K562 (cell line): ENCODE measurements at regions not wholly inside any gene's neighbourhood (a gene's known extent, or its start where the extent isn't known, plus 50 kb on each side); places are given as distances from the start of the nearest gene placed in this dataset.

Experiments used
- ATAC-seq: fragments of 200-7000 bp; cut with Tn5 transposase; 3 replicates; pipeline ENCODE4 v1.9.1; 2020; ENCODE audit warnings: moderate library complexity
- BruUV-seq: library from RNA; stranded (reverse); fragments of 400-500 nt; replicated peaks from 2 replicates; lab custom pipeline; 2021; lab: Mats Ljungman, UMichigan
- CTCF ChIA-PET: fragments of 300-600 bp; formaldehyde crosslinking; extraction: SDS; loops from one replicate; lab custom pipeline; 2021; ENCODE audit warnings: low intra/inter-chr PET ratio; lab: Yijun Ruan, JAX
- POLR2A ChIA-PET: fragments of 300-600, 350-650 bp; sonication (Branson Sonifier 250); formaldehyde crosslinking; extraction: SDS; loops from one replicate; lab custom pipeline; 2021; ENCODE audit warnings: antibody characterized with exemption, inconsistent platforms; lab: Yijun Ruan, JAX
- DNase-seq, 4 experiments: peaks; one replicate each; pipeline versions ENCODE4 v3.0.0 to v3.0.0-alpha.2; 2011 to 2018; ENCODE audit warnings: low spot score in 3 of 4, mixed read lengths in 3 of 4; ENCODE audit errors: extremely low read depth in 1 of 4
- FAIRE-seq: peaks from 2 replicates; lab custom pipeline; 2011; peaks lifted over from hg19 to GRCh38; lab: Jason Lieb, UNC
- H2AFZ ChIP-seq: 2 replicates; pipeline ENCODE4 v1.6.0; 2011; ENCODE audit warnings: low read depth, low read length, control low read depth, inconsistent platforms
- H3K27ac ChIP-seq: fragments of 200-600 bp; 3 replicates; pipeline ENCODE4 v1.8.0; 2011; ENCODE audit warnings: low read depth, mild to moderate bottlenecking, control low read depth, inconsistent platforms, low read length, moderate library complexity, mixed read lengths; ENCODE audit errors: extremely low read depth
- H3K27me3 ChIP-seq, 2 experiments: fragments of 300-600 bp in 1 of 2; 2 replicates in 1 of 2; 3 replicates in 1 of 2; pipeline versions ENCODE4 v1.6.0 to v1.8.0; 2011; ENCODE audit warnings: inconsistent platforms in 2 of 2, low read length in 2 of 2, mild to moderate bottlenecking in 1 of 2, mixed read lengths in 1 of 2, moderate library complexity in 1 of 2; ENCODE audit not compliant: control insufficient read depth in 2 of 2, insufficient read depth in 2 of 2
- H3K36me3 ChIP-seq: fragments of 300-600 bp; 3 replicates; pipeline ENCODE4 v1.8.0; 2011; ENCODE audit warnings: mild to moderate bottlenecking, low read length, inconsistent platforms; ENCODE audit not compliant: control insufficient read depth, insufficient read depth
- H3K4me1 ChIP-seq, 2 experiments: fragments of 200-600 bp in 1 of 2; replicated peaks in 1 of 2; 2 replicates in 1 of 2; 3 replicates in 1 of 2; pipeline versions ENCODE4 v1.5.1 to v1.8.0; 2011; ENCODE audit warnings: inconsistent platforms in 2 of 2, low read length in 2 of 2, mild to moderate bottlenecking in 1 of 2, mixed read lengths in 1 of 2, moderate library complexity in 1 of 2; ENCODE audit not compliant: control insufficient read depth in 2 of 2, insufficient read depth in 2 of 2
- H3K4me2 ChIP-seq: 2 replicates; pipeline ENCODE4 v1.6.1; 2011; ENCODE audit warnings: low read length, control low read depth, inconsistent platforms, mixed read lengths; ENCODE audit not compliant: insufficient read depth
- H3K4me3 ChIP-seq: fragments of 200-600 bp; sonication (generic), shearing (Covaris generic); 2 replicates; pipeline ENCODE4 v1.5.1; 2016; ENCODE audit warnings: control low read depth, inconsistent platforms
- H3K79me2 ChIP-seq: fragments of 200-600 bp; 3 replicates; pipeline ENCODE4 v1.8.0; 2011; ENCODE audit warnings: low read length, inconsistent platforms; ENCODE audit not compliant: control insufficient read depth, insufficient read depth
- H3K9ac ChIP-seq, 2 experiments: 2 replicates each; pipeline versions ENCODE4 v1.6.0 to v1.6.1; 2011; ENCODE audit warnings: low read depth in 2 of 2, low read length in 2 of 2, control low read depth in 1 of 2, inconsistent platforms in 1 of 2, mild to moderate bottlenecking in 1 of 2, mixed read lengths in 1 of 2; ENCODE audit not compliant: insufficient read depth in 1 of 2
- H3K9me1 ChIP-seq: one replicate; pipeline ENCODE4 v1.6.0; 2011; ENCODE audit warnings: inconsistent platforms, mild to moderate bottlenecking, low read length, moderate library complexity; ENCODE audit not compliant: control insufficient read depth, insufficient read depth
- H3K9me3 ChIP-seq: replicated peaks from 2 replicates; pipeline ENCODE4 v1.5.1; 2011; ENCODE audit warnings: low read depth, low read length, inconsistent platforms; ENCODE audit not compliant: control insufficient read depth, insufficient read depth
- H4K20me1 ChIP-seq: replicated peaks from 2 replicates; pipeline ENCODE4 v1.6.1; 2011; ENCODE audit warnings: low read length, inconsistent platforms, mixed read lengths; ENCODE audit not compliant: control insufficient read depth, insufficient read depth
- CBX2 ChIP-seq: fragments of 200-600 bp; sonication (generic); IDR thresholded peaks from one replicate; pipeline ENCODE4 v1.6.1; 2012; ENCODE audit warnings: mild to moderate bottlenecking, low read length, inconsistent platforms; ENCODE audit not compliant: insufficient read depth, poor library complexity, severe bottlenecking
- ETV1 ChIP-seq: fragments of 450-650 bp; conservative IDR thresholded peaks from 2 replicates; pipeline ENCODE4 v1.6.1; 2016; ENCODE audit warnings: missing genetic modification characterization, control low read depth, low read depth, missing compliant biosample characterization
- ETV5 ChIP-seq: sonication (generic); formaldehyde crosslinking; IDR thresholded peaks from 2 replicates; pipeline ENCODE4 v1.4.0; 2020; ENCODE audit warnings: low read depth, mild to moderate bottlenecking, missing genetic modification reagents
- MAFF ChIP-seq: IDR thresholded peaks from 2 replicates; pipeline ENCODE4 v1.6.1; 2012; ENCODE audit warnings: low read length, improper control_type of control experiment
- MCM2 ChIP-seq: fragments of 450-650 bp; IDR thresholded peaks from 2 replicates; pipeline ENCODE4 v1.6.1; 2017; ENCODE audit warnings: low read depth, mild to moderate bottlenecking
- STAT5A ChIP-seq: IDR thresholded peaks from 2 replicates; pipeline ENCODE4 v1.6.1; 2012; ENCODE audit warnings: low read length, inconsistent platforms, borderline replicate concordance
- ZBED1 ChIP-seq: IDR thresholded peaks from 2 replicates; pipeline ENCODE4 v1.6.1; 2014
- ZNF143 ChIP-seq: sonication (generic); formaldehyde crosslinking; IDR thresholded peaks from 2 replicates; pipeline ENCODE4 v1.9.0; 2022; ENCODE audit warnings: mild to moderate bottlenecking, missing genetic modification reagents
- ZNF197 ChIP-seq: fragments of 200-800 bp; sonication (Bioruptor generic); IDR thresholded peaks from 2 replicates; pipeline ENCODE4 v1.6.1; 2016; ENCODE audit warnings: low read depth, missing genetic modification characterization, missing compliant biosample characterization
- ZNF23 ChIP-seq: fragments of 250-450 bp; sonication (Bioruptor Pico); IDR thresholded peaks from 2 replicates; pipeline ENCODE4 v1.4.0; 2020; ENCODE audit warnings: mild to moderate bottlenecking
- ZNF24 ChIP-seq: fragments of 450-650 bp; IDR thresholded peaks from 2 replicates; pipeline ENCODE4 v1.6.1; 2016
- ZNF57 ChIP-seq: fragments of 450-650 bp; formaldehyde crosslinking; IDR thresholded peaks from 2 replicates; pipeline ENCODE4 v1.4.0; 2020; ENCODE audit warnings: mild to moderate bottlenecking, moderate library complexity
- ZNF717 ChIP-seq: fragments of 250-450 bp; sonication (Bioruptor Pico); IDR thresholded peaks from 2 replicates; pipeline ENCODE4 v1.5.0; 2021
- ZNF766 ChIP-seq: fragments of 200-800 bp; sonication (Bioruptor generic); conservative IDR thresholded peaks from 2 replicates; pipeline ENCODE4 v1.6.1; 2016; ENCODE audit warnings: missing genetic modification characterization, missing compliant biosample characterization
- WGBS: fragments of 100-300 bp; shearing (Covaris generic); methylation state at CpG from one replicate; pipeline ENCODE4 v1.1.6; 2016; ENCODE audit warnings: low coverage, mixed read lengths; ENCODE audit not compliant: insufficient coverage; ENCODE audit errors: missing lambda C conversion rate; 5-methylcytosine and 5-hydroxymethylcytosine counted together
- in situ Hi-C: fragments of 300-500 bp; cut with MboI; formaldehyde crosslinking; loops from 4 replicates; pipeline ENCODE4 v1.15.0; 2018; ENCODE audit warnings: inconsistent platforms, mixed read lengths
- intact Hi-C: fragments of 100-400 bp; cut with micrococcal nuclease; formaldehyde crosslinking; loops from 2 replicates; pipeline ENCODE4 v1.14.2; 2022
- TF ChIP-seq, protein P1 (sequence below): fragments of 450-650 bp; IDR thresholded peaks from 2 replicates; pipeline ENCODE4 v1.6.1; 2016; ENCODE audit warnings: missing biosample characterization, missing genetic modification characterization
- TF ChIP-seq, protein P2 (sequence below): fragments of 250-450 bp; sonication (Bioruptor Pico); IDR thresholded peaks from 2 replicates; pipeline ENCODE4 v1.6.1; 2021; ENCODE audit warnings: mild to moderate bottlenecking
- TF ChIP-seq, protein P3 (sequence below): fragments of 200-800 bp; sonication (Bioruptor generic); IDR thresholded peaks from 2 replicates; pipeline ENCODE4 v1.6.1; 2017; ENCODE audit warnings: missing genetic modification characterization, missing compliant biosample characterization

DNA sequence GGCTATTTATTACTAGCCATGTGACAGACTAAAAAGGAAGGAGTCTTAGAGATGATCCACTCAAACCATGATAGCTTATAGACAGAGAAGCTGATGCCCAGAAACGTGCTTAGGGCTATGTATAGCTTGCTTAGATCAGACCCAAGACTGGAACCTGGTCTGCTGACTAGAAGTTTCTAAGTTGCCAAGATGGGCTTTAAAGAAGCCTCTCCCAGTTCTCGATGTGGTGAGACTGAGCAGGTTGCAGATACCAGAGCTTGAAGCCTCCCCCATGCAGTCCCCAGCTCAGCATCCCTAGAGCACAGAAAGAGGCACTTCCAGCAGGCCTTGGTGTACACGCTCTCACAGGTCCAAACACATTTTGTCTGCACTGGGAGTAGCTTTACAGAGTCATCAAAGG lies 51.1 kb upstream of the ATP10B start:
- BruUV-seq: no TSS peak
- ATAC-seq (no peak), DNase-seq (no peak), FAIRE-seq (no peak)
- Histone ChIP-seq H3K27me3 (no peaks in the 10 kb centered on the region), H3K4me3 (no peak overlapping the region), H4K20me1 (no peaks in the 10 kb centered on the region), H3K9me3 (no peaks in the 10 kb centered on the region), H3K27ac (no peak overlapping the region), H3K36me3 (no peaks in the 10 kb centered on the region), H2AFZ (no peak overlapping the region), H3K79me2 (no peaks in the 10 kb centered on the region), H3K4me2 (no peak overlapping the region), H3K9me1 (no peaks in the 10 kb centered on the region), H3K4me1 (no peaks in the 10 kb centered on the region), H3K9ac (no peak overlapping the region)
- ChIA-PET POLR2A (no interaction called here), CTCF (no interaction called here)
- in situ Hi-C loops (no loop called here), intact Hi-C loops (no loop called here)
- 0% methylated on average over 3 of the region's 3 CpGs for WGBS
- TF ChIP-seq ZNF717: no peak
- no peak for TF ChIP-seq ZNF23 (CRISPR knock-in tag)
- no peak for TF ChIP-seq ZNF766 (CRISPR knock-in tag)
- no peak for TF ChIP-seq ZNF197 (CRISPR knock-in tag)
- TF ChIP-seq MCM2: no peak
- TF ChIP-seq ZNF143: no peak
- TF ChIP-seq, protein P1, sequence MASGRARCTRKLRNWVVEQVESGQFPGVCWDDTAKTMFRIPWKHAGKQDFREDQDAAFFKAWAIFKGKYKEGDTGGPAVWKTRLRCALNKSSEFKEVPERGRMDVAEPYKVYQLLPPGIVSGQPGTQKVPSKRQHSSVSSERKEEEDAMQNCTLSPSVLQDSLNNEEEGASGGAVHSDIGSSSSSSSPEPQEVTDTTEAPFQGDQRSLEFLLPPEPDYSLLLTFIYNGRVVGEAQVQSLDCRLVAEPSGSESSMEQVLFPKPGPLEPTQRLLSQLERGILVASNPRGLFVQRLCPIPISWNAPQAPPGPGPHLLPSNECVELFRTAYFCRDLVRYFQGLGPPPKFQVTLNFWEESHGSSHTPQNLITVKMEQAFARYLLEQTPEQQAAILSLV (tag): no peak
- TF ChIP-seq, protein P2, sequence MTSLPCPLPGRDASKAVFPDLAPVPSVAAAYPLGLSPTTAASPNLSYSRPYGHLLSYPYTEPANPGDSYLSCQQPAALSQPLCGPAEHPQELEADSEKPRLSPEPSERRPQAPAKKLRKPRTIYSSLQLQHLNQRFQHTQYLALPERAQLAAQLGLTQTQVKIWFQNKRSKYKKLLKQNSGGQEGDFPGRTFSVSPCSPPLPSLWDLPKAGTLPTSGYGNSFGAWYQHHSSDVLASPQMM (CRISPR knock-in tag): no peak
- TF ChIP-seq ZNF24: no peak
- TF ChIP-seq ETV5 (CRISPR knock-in tag): no peak
- no peak for TF ChIP-seq MAFF
- no peak for TF ChIP-seq CBX2
- TF ChIP-seq ZBED1: no peak
- TF ChIP-seq ETV1 (tag): no peak
- TF ChIP-seq STAT5A: no peak
- TF ChIP-seq, protein P3, sequence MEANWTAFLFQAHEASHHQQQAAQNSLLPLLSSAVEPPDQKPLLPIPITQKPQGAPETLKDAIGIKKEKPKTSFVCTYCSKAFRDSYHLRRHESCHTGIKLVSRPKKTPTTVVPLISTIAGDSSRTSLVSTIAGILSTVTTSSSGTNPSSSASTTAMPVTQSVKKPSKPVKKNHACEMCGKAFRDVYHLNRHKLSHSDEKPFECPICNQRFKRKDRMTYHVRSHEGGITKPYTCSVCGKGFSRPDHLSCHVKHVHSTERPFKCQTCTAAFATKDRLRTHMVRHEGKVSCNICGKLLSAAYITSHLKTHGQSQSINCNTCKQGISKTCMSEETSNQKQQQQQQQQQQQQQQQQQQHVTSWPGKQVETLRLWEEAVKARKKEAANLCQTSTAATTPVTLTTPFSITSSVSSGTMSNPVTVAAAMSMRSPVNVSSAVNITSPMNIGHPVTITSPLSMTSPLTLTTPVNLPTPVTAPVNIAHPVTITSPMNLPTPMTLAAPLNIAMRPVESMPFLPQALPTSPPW (CRISPR knock-in tag): no peak
- TF ChIP-seq ZNF57: no peak
